AG04449 (cell line): ENCODE measurements at regions not wholly inside any gene's neighbourhood (a gene's known extent, or its start where the extent isn't known, plus 50 kb on each side); places are given as distances from the start of the nearest gene placed in this dataset.

Source experiments
- CTCF ChIA-PET: fragments of 350-600 bp; formaldehyde crosslinking; extraction: SDS; loops from one replicate; lab custom pipeline; 2021; ENCODE audit warnings: antibody characterized with exemption; lab: Yijun Ruan, JAX
- POLR2A ChIA-PET: fragments of 400-600, 350-600 bp; formaldehyde crosslinking; extraction: SDS; loops from one replicate; lab custom pipeline; 2020; ENCODE audit warnings: antibody characterized with exemption, inconsistent platforms; lab: Yijun Ruan, JAX
- DNase-seq: peaks from one replicate; pipeline ENCODE4 v3.0.0-alpha.2; 2010; ENCODE audit warnings: low read depth, low spot score
- H3K4me3 ChIP-seq: 2 replicates; pipeline ENCODE4 v1.5.1; 2011; ENCODE audit warnings: low read depth, mild to moderate bottlenecking, control low read depth, low read length
- TF ChIP-seq, protein P1 (sequence below): IDR thresholded peaks from one replicate; pipeline ENCODE4 v1.5.1; 2011; ENCODE audit warnings: mild to moderate bottlenecking, moderate library complexity, low read length, control low read depth, inconsistent platforms; ENCODE audit not compliant: insufficient read depth; ENCODE audit errors: missing control alignments

- ChIA-PET CTCF (no interaction called here), POLR2A (no interaction called here)
- no peak overlapping the region for H3K4me3 ChIP-seq
- DNase-seq = no peak
- TF ChIP-seq, protein P1, sequence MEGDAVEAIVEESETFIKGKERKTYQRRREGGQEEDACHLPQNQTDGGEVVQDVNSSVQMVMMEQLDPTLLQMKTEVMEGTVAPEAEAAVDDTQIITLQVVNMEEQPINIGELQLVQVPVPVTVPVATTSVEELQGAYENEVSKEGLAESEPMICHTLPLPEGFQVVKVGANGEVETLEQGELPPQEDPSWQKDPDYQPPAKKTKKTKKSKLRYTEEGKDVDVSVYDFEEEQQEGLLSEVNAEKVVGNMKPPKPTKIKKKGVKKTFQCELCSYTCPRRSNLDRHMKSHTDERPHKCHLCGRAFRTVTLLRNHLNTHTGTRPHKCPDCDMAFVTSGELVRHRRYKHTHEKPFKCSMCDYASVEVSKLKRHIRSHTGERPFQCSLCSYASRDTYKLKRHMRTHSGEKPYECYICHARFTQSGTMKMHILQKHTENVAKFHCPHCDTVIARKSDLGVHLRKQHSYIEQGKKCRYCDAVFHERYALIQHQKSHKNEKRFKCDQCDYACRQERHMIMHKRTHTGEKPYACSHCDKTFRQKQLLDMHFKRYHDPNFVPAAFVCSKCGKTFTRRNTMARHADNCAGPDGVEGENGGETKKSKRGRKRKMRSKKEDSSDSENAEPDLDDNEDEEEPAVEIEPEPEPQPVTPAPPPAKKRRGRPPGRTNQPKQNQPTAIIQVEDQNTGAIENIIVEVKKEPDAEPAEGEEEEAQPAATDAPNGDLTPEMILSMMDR = no peak
Measured at GRCh38 chr3:103614719-103615118, 1179.9 kb downstream of the ZPLD1 start.

- POLR2A ChIA-PET = no interaction called here
- no peak for DNase-seq
- TF ChIP-seq, protein P1 = no peak
- CTCF ChIA-PET = no interaction called here
- H3K4me3 ChIP-seq = no peak overlapping the region
Measured at GRCh38 chr3:103617961-103618360, 1183.1 kb downstream of the ZPLD1 start.

DNA sequence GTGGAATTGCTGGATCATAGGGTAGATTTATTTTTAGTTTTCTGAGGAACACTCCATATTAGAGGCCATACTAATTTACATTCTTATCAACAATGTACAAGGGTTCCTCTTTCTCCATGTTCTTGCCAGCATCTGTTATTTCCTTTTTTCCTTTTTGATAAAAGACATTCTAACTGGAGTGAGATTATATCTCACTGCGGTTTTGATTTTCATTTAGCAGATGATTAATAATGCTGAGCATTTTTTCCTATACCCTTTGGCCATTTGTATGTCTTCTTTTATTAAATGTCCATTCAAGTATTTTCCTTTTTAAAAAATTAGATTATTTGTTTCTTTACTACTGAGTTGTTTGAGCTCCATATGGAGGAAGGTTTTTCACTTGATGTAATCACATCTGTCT is 1189.5 kb downstream of the ZPLD1 start:
- H3K4me3 ChIP-seq = no peak overlapping the region
- ChIA-PET POLR2A (no interaction called here), CTCF (no interaction called here)

DNA sequence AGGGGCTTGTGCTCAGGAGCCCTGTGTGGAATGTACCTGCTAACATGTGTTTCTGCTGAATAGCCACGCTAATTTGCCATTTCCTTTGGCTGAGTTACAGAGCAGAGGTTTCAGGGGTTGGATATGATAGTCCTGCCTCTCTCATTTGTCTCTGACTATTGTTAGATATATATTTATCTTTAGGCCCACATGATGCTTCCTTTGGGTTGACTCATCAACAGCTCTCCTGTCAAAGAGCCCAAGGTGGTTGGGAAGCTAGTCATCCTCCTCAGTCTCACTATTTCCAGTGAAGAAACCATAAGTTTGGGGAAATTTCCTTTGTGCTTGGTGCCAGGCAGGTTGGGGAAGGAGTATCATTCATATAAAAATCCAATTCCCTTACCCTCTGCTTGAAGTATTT is 1194.6 kb downstream of the ZPLD1 start:
- no peak overlapping the region for H3K4me3 ChIP-seq
- CTCF ChIA-PET = interaction anchor here (0.9 kb wide), 1 partner anchor 35 kb away, joined by 4 read pairs; no protein-coding TSS in a partner anchor
- DNase-seq = no peak
- TF ChIP-seq, protein P1 = no peak
- POLR2A ChIA-PET = no interaction called here

More for the DNA sequence above, 1189.5 kb downstream of the ZPLD1 start:
- TF ChIP-seq, protein P1 = no peak
- DNase-seq = no peak

- TF ChIP-seq, protein P1 = no peak
Measured at GRCh38 chr3:103644450-103644849, 1209.6 kb downstream of the ZPLD1 start.

DNA sequence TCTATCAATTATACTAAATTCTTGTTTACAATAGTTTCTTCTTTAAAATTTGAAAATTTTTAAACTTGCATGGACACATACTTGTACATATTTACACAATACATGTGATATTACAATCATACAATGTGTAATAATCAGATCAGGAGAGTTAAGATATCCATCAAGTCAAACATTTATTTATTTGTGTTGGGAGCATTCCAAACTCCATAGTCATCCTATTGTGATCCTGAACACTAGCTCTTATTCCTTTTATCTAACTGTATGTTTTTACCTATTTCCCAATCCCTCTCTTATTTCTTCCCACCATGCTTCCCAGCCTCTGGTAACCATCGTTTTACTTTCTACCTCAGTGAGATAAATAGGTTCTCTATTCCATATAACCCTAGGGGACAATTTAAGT is 1219.2 kb downstream of the ZPLD1 start:
- POLR2A ChIA-PET = no interaction called here
- CTCF ChIA-PET = no interaction called here
- DNase-seq = no peak
- TF ChIP-seq, protein P1 = no peak
- no peak overlapping the region for H3K4me3 ChIP-seq

More at GRCh38 chr3:103644450-103644849, 1209.6 kb downstream of the ZPLD1 start:
- ChIA-PET POLR2A (interaction anchor here (0.6 kb wide), 1 partner anchor 33 kb away, joined by 3 read pairs; no protein-coding TSS in a partner anchor), CTCF (no interaction called here)
- no peak for DNase-seq
- no peak overlapping the region for H3K4me3 ChIP-seq
